Subcutaneous abdominal adipose tissue (tissue), 5 donors: ENCODE measurements at regions not wholly inside any gene's neighbourhood (a gene's known extent, or its start where the extent isn't known, plus 50 kb on each side); places are given as distances from the start of the nearest gene placed in this dataset.

Experiments used
- H3K27ac ChIP-seq: one replicate; pipeline ENCODE4 v1.7.0; 2013; ENCODE audit warnings: low read depth, mild to moderate bottlenecking, inconsistent platforms, low read length, moderate library complexity
- H3K27me3 ChIP-seq, 5 donors: one replicate each; pipeline ENCODE4 v1.7.0; 2013; ENCODE audit warnings: low read length in 5 of 5, inconsistent platforms in 1 of 5; ENCODE audit not compliant: control insufficient read depth in 5 of 5, insufficient read depth in 4 of 5
- H3K36me3 ChIP-seq, 5 donors: one replicate each; pipeline ENCODE4 v1.7.0; 2013; ENCODE audit warnings: low read length in 5 of 5; ENCODE audit not compliant: control insufficient read depth in 5 of 5, insufficient read depth in 5 of 5
- H3K4me1 ChIP-seq, 5 donors: one replicate each; pipeline ENCODE4 v1.7.0; 2013; ENCODE audit warnings: low read length in 5 of 5, mild to moderate bottlenecking in 3 of 5, moderate library complexity in 1 of 5; ENCODE audit not compliant: control insufficient read depth in 5 of 5, insufficient read depth in 5 of 5
- H3K4me3 ChIP-seq, 5 donors: one replicate each; pipeline ENCODE4 v1.7.0; 2013; ENCODE audit warnings: low read length in 5 of 5, low read depth in 1 of 5
- H3K9ac ChIP-seq, 5 donors: one replicate each; pipeline ENCODE4 v1.7.0; 2013; ENCODE audit warnings: low read length in 5 of 5, mild to moderate bottlenecking in 4 of 5, moderate library complexity in 3 of 5
- H3K9me3 ChIP-seq, 5 donors: one replicate each; pipeline ENCODE4 v1.7.0; 2013; ENCODE audit warnings: low read length in 5 of 5; ENCODE audit not compliant: control insufficient read depth in 5 of 5
- donor health status: healthy.
- donor health status: healthy.
- donor health status: healthy.
- donor health status: healthy.
- donor health status: healthy.

DNA sequence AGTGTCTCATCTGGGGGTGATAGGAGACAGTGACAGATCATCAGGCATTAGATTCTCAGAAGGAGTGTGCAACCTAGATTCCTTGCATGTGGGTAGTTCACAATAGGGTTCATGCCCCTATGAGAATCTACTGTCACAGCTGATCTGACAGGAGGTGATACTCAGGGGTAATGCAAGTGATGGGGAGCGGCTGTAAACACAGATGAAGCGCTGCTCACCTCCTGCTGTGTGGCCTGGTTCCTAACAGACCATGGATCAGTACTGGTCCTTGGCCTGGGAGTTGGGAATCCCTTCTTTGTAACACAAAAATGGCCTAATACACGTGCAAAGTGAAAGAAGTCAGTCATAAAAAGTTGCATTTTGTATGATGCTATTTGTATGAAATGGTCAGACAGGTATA lies 107.6 kb upstream of the TUBA3C start:
- Histone ChIP-seq H3K27ac (no peak overlapping the region), H3K9me3 (peaks cover 0 to 3% (median 0%) of the 10 kb centered on the region in 5 donors), H3K36me3 (no peaks in the 10 kb centered on the region), H3K4me1 (no peaks in the 10 kb centered on the region), H3K9ac (no peak overlapping the region), H3K27me3 (no peaks in the 10 kb centered on the region), H3K4me3 (no peak overlapping the region)

GRCh38 chr13:19283836-19284235 lies 102.2 kb upstream of the TUBA3C start:
- H3K4me1 ChIP-seq = no peaks in the 10 kb centered on the region
- no peak overlapping the region for H3K27ac ChIP-seq

GRCh38 chr13:19268331-19268730 lies 86.7 kb upstream of the TUBA3C start:
- no peaks in the 10 kb centered on the region for H3K9me3 ChIP-seq
- no peaks in the 10 kb centered on the region for H3K27me3 ChIP-seq
- no peak overlapping the region for H3K27ac ChIP-seq
- no peaks in the 10 kb centered on the region for H3K4me1 ChIP-seq
- H3K9ac ChIP-seq = no peak overlapping the region
- H3K4me3 ChIP-seq = no peak overlapping the region
- H3K36me3 ChIP-seq = no peaks in the 10 kb centered on the region

More at GRCh38 chr13:19283836-19284235, 102.2 kb upstream of the TUBA3C start:
- Histone ChIP-seq H3K9me3 (peaks cover 0 to 3% (median 0%) of the 10 kb centered on the region in 5 donors), H3K36me3 (no peaks in the 10 kb centered on the region), H3K27me3 (no peaks in the 10 kb centered on the region), H3K9ac (no peak overlapping the region), H3K4me3 (no peak overlapping the region)

DNA sequence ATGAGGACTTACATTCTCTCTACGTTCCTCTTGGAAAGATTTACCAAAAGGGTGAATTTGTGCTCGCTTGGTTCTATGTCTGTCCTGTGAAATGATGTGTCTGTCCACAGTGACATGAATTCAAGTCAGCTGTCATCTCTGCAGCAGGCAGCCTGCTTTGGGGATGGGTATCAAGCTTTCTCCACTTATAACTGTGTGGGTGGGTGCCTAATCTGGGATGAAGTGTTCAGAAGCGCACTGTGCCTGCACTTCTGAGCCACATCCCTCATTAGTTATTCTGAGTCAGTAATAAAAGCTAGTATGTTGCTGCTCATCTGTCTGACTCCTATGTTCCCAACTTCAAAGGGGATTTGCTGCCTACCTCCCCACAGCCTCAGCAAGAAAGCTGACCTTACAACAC lies 86.1 kb upstream of the TUBA3C start:
- Histone ChIP-seq H3K27ac (no peak overlapping the region), H3K4me1 (no peaks in the 10 kb centered on the region), H3K27me3 (no peaks in the 10 kb centered on the region), H3K36me3 (no peaks in the 10 kb centered on the region), H3K9me3 (no peaks in the 10 kb centered on the region), H3K4me3 (no peak overlapping the region), H3K9ac (no peak overlapping the region)

GRCh38 chr13:19266979-19267378 lies 85.4 kb upstream of the TUBA3C start:
- H3K9me3 ChIP-seq = no peaks in the 10 kb centered on the region
- no peaks in the 10 kb centered on the region for H3K4me1 ChIP-seq
- H3K4me3 ChIP-seq = no peak overlapping the region
- no peaks in the 10 kb centered on the region for H3K27me3 ChIP-seq
- no peak overlapping the region for H3K9ac ChIP-seq
- no peaks in the 10 kb centered on the region for H3K36me3 ChIP-seq
- no peak overlapping the region for H3K27ac ChIP-seq

DNA sequence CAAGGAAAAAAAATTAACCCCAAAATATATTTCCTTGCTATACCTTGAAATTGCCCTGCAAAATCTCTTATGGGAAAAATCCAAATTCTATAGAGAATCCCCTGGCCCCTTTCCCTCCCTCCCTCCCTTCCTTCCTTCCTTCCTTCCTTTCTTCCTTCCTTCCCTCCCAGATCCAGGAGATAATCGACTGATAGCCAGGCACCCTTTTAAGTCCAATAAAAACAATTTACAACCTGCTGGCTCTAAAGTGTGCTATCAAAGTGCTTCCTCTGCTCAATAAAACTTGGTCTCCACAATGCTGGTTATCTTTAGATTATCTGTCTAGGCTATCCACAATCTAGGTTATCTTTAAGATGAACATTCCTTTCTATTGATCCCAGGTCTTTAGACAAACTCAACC lies 83.1 kb upstream of the TUBA3C start:
- Histone ChIP-seq H3K4me1 (no peaks in the 10 kb centered on the region), H3K9ac (no peak overlapping the region), H3K36me3 (no peaks in the 10 kb centered on the region), H3K9me3 (no peaks in the 10 kb centered on the region), H3K27ac (no peak overlapping the region), H3K4me3 (no peak overlapping the region), H3K27me3 (no peaks in the 10 kb centered on the region)

DNA sequence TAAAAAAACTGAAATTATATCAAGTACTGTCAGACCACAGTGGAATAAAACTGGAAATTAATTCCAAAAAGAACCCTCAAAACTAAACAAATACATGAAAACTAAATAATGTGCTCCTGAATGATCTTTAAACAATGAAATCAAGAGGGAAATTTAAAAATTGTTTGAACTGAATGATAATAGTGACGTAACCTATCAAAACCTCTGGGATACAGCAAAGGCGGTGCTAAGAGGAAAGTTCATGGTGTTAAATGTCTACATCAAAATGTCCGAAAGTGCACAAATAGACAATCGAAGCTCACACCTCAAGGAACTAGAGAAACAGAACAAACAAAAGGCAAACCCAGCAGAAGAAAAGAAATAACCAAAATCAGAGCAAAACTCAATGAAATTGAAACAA lies 70.8 kb upstream of the TUBA3C start:
- H3K27me3 ChIP-seq = no peaks in the 10 kb centered on the region
- H3K4me1 ChIP-seq = no peaks in the 10 kb centered on the region
- no peaks in the 10 kb centered on the region for H3K36me3 ChIP-seq
- peaks cover 2 to 7% (median 7%) of the 10 kb centered on the region in 5 donors for H3K9me3 ChIP-seq
- H3K27ac ChIP-seq = no peak overlapping the region
- no peak overlapping the region for H3K9ac ChIP-seq
- H3K4me3 ChIP-seq = no peak overlapping the region

DNA sequence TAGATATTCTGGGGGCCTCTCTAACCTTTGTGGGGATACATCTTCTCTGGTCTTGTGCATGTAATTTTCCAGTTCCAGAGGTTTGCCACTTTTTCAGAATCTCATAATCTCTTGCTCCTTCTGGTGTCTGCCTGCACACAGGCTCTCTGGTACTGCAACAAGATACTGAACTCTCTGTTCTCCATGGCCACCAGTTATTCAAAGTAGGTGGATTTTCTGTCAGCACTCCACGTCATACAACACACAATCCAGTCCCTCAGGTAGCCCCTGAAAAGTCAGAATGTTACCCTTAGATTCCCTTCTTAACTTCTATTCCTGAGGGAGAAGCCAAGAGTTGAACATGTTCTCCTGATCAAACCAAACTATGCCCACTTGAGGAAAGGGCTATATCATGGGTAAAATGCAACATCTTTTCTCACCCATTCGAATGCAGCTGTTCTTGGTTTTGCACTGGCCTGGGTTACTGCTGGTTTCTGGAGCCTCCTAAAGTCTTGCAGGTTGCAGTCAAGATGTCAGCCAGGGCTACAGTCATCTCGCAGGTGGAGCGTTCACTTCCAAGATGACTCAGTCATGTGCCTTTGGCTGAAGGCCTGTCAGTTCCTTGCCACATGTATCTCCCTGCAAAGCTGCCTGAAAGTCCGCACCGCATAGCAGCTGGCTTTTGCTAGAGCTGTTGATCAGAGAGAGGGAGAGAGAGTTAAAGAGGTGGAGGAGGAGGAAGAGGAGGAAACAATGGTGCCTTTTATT lies 57.7 kb upstream of the TUBA3C start:
- Histone ChIP-seq H3K4me3 (no peak overlapping the region), H3K36me3 (no peaks in the 10 kb centered on the region), H3K4me1 (no peaks in the 10 kb centered on the region), H3K9me3 (peaks cover 0 to 7% (median 0%) of the 10 kb centered on the region in 5 donors), H3K27ac (no peak overlapping the region), H3K27me3 (peaks cover 0 to 3% (median 0%) of the 10 kb centered on the region in 5 donors), H3K9ac (no peak overlapping the region)
